ENCODE measurements at regions not wholly inside any gene's neighbourhood (a gene's known extent, or its start where the extent isn't known, plus 50 kb on each side); places are given as distances from the start of the nearest gene placed in this dataset.

DNA sequence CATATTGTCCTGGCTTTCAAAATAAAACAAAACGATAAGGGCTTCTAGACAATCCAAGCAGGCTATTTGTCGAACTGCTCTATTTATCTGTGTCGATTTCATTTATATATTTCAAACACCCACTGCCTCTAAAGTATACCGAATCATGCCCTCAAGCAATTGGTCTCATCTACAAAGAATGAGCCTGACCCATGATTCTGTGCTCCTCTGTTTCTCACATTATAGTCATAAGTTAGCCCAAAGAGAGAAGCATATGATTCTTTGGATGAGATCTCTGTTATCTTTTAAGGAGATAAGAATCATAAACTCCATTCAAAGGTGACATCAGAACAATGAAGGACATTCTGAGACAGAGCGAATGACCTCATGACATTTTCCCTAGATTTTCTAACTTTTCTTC is 191.1 kb downstream of the MAP2K6 start:
- DNase-seq = no peak

DNA sequence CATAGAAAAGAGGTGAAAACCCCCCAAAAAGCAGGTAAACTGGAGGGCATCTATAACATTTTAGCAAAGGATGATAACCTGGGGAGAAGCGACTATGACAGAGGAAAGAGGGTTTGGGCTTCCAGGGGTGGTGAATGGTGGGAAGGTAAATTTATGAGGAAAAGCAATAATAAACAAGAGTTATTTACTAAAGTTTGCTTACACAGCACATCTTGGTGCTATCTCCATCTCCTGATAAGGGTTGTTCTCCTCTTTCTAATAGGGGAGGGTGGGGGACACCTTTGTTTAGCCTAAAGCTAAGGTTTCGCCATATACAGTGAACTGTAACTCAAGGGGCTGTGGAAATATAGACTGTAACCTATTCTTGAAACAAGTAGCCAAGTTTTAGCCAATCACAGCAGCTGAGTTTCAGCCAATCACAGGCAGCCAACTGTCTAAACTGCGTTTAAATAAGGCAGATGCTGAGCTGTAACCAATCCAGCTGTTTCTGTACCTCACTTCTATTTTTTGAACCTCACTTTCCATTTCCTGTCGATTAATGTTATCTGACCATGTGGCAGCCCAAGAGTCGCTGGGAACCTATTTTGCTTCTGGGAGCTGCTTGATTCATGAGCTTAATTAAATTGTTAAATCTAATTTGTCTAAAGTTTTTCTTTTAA is 191.8 kb downstream of the MAP2K6 start:
- no peak for DNase-seq

DNA sequence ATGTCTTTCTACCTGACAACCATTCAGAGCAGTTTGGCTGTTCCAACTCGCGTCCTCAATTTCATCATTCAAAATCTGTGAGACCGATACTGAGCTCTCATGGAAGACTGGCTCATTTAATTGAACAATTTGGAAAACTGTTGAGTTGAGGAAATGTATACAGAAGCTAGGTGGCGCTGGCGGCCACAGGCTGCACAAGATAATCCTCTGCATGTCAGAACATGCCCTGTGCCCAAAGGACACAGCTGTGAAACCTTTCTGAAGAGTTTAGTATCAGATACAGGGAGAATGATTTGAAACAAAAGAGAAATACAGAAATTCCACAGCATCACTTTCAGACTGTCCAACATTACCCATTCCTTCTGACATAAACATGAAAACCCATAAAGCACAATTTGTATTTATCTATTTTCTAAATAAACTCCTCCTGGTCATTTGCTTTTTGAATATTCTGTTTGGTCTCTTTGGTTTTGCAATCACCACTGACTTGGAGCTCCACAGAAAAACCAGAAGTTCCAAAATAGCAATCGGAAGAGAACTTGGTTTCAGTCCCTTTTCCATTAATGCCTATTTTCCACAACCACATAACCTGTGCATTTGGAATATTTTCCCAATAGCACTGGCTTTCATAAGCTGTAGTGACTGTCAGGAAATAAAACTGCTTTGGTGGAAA is 192.8 kb downstream of the MAP2K6 start:
- DNase-seq = peak; percentile 89

DNA sequence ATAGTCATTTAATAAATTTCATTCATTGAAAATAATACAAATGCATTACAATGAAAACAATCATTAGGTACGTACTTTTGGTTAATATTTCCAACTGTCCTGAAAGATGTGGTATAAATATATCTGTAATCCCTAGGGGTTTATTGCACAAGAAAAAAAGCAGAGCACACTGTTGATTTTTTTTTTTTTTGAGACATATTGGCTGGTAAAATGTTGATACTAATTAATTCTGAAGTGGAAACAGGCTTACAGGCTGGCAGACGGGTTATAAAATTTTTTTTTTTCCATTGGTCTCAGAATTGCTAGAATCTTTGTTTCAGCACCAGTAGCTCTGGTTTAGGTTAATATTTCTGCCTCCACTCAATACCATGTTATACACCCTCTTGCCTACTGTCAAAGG is 193.6 kb downstream of the MAP2K6 start:
- no peak for DNase-seq

DNA sequence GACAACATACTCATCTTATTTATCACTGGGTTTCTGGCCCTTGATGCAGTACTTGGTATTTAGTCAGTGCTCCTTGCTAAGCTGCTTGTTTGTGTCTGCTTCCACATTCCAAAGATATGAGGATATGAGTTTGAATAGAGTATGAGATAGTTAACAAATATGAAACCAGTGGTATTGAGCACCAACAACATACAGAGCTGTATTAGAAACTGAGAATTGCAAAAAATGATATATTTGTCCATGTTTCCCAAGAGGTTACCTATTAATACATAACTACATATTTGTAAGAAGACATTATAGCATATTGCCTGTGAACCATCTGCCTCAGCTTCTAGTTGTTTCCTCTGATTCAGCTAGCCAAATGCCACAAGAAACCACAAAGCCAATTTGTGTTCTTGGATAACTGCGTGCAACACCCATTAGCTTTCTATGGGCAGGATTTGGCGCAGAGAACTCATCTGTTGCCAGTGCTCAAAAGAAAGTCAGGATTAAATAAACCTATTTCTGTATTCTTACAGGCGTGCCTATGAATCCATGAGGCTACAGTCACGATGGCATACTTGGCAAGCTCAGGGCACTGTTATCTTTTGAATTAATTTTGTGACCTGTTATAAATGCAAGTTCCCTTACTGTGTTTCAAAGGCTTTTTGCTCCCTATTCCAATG is 194.4 kb downstream of the MAP2K6 start:
- DNase-seq = peak; percentile 58

DNA sequence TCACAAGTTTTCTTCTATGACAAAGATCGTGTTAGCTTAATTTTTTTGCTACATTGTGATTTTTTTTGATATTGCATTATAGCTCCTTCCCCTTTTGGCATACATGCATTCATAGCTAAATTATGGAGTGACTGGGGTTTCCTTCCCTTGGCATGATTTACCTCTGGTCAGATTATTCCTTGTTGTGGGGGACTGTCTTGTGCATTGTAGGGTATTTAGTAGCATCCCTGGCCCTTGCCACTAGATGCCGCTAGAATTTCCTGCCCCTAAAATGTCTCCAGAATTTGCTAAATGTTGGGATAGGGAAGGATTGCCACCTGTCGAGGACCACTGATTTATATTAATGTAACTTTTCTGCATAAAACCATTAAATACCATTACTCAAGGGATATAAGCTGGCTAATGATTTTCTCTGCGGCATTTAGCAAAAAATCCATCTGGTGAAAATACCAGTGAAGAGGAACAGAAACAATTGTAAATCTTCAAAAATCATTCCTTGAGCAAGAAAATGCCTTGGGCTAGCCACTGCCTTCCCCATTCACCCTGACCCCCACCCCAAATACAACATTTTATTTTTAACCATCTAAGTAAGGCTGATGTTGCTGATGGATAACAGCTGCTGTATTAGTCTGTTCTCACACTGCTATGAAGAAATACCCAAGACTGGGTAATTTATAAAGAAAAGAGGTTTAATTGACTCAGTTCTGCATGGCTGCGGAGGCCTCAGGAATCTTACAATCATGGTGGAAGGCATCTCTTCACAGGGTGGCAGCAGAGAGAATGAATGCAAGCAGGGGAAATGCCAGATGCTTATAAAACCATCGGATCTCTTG is 195.2 kb downstream of the MAP2K6 start:
- no peak for DNase-seq

DNA sequence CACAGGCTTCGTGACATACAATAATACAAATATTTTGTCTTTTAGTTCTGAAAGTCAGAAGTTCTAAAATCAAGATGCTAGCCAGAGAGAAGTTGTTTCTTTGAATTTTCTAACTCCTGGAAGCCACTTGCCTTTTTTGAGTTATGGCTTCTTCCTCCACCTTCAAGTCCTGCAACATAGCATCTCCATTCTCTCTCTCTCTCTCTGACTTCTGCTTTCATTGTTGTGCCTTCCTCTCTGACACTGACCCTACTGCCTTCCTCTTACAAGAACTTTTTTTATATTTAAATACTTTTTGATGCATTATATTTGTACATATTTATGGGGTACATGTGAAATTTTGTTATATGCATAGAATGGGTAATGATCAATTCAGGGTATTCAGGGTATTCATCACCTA is 205.9 kb downstream of the MAP2K6 start:
- DNase-seq = no peak

DNA sequence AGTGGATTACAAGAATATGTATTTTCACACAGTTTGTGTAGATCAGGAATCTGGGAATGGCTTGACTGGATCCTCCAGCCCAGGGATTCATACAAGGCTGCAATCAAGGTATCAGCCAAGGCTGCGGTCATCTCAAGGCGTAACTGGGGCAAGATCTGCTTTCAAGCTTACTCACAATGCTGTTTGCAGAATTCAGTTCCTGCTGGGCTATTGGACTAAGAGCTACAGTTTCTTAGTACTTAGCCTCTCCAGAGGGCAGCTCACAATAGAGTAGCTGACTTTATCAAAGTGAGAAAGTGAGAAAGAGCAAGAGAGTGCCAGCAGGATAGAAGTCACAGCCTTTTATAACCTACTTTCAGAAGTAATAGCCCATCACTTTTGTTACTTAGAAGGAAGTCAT is 211.0 kb downstream of the MAP2K6 start:
- DNase-seq = no peak

DNA sequence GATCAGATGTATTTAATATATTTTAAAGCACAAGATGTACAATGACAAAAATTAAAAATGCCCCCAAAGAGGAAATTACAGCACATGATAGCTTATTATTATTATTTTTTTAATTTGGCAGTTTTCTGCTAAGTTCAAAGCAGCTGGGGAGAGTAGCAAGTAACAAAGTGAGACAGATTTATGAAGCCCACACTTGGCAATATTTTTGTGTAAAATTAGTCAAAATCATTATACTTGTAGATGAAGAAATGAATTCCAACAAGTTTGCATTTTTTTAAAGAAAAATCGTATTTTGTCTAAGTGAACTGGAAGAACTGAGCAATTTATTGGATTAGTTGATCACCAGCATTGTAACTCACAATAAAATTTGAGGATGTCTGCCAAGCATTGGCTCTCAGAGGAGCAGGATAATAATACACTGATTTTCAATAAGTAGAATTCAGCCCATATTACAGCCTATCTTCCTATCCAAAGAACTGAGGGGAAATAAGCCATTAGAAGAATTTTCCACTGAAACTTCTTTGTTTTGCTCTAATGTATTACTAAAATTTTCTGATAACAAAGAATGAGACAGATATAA is 215.6 kb downstream of the MAP2K6 start:
- no peak for DNase-seq

DNA sequence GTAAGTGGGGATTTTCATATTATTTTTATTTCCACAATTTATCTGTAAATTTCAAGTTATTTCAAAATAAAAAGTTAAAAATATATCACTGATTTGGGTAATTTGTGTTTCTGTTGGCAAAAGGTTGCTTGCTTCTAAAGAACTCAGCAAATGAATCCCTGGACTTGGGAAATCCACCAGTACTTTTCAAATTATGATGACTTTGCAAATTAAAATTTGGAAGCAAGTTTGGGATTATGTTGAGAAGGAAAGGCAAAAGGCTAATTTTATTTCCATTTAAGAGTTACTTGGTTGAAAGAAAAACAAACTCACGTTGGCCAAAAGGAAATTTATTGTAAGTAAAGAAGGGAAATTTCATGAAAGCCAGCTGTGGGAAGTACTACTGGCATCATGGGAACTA is 220.3 kb downstream of the MAP2K6 start:
- no peak for DNase-seq

DNA sequence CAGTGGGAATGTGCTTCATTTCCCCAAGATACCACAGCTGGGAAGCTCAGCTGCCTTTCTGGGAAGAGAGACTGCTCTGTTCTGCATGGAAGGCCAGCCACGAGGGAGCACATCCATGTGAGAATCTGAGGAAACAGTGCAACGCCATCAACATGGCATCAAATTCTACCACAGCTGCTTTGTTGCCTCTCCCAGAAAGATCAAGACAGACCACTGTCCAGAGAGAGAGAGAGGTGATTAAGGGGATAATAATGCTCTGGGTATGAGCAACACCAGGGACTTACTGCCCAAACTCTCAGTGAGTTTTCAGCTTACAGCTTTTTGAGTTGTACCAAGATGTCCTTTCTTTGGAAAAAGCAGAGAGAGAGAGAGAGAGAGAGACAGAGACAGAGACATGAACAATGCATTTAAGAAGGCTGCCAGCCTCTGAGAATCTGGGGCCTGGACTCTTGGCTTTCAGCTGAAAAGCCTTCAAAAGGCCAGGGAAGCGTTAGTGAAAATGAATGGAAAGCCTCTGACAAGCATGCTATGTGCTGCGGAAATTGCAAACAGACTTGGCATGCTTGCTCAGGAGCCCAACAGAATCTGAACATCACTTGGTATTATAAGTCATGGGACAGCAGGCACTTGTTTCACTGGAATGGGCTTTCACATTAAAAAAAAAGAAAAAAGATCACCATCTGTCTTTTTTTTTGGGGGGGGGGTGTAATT is 223.1 kb downstream of the MAP2K6 start:
- DNase-seq = no peak

DNA sequence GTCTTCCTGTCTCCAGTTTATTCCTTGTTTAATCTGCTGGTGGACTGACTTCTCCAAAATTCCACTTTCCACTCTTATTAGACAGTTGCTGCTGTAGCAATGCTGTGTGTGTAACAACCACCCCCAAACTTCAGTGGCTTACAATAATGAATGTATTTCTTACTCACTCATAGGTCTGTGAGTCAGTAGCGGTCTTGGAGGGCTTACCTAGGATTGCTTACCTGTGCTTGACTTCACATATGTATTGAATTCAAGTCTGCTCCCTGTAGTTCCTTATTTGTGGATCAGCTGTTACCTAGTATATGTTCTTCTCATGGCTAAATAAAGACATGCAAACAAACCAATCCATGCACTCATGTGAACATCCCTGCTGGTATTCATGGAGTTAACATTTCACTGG is 224.6 kb downstream of the MAP2K6 start:
- DNase-seq = no peak

DNA sequence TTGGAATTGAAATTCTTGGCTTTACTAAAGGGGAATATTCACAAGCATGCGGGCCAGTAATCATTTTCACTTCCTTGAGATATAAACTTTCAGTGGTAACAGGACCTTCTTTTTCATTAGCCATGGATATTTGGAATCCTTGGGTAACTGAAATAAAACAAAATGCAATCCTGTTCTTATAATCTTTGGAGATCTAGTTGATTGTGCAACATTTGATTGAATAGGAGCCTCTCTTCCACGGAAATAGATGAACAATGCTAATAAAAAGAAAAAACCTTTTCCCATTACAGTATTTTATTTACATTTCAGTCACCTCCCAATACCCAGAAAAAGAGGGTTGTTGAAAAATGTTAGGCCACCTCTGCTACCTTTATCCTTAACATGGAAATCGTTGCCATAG is 225.6 kb downstream of the MAP2K6 start:
- DNase-seq = no peak

DNA sequence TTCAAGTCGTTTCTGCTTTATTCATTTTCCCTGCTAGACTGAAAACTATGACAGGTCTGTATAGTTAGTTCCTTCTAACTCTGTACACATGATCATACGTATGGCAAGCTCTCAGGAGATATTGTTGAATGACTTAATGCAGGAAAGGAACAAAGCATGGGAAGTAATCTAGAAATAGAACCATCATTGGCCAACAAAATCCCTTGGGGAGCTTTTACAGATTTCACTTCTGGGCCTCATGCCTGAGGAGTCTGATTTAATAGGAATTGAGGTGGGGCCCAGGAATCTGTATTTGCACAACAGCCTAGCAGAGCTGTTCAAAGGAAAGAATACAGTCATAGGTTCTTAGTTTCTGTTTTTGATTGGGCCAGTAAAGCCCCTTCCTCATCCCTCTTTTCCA is 229.2 kb downstream of the MAP2K6 start:
- DNase-seq = no peak

DNA sequence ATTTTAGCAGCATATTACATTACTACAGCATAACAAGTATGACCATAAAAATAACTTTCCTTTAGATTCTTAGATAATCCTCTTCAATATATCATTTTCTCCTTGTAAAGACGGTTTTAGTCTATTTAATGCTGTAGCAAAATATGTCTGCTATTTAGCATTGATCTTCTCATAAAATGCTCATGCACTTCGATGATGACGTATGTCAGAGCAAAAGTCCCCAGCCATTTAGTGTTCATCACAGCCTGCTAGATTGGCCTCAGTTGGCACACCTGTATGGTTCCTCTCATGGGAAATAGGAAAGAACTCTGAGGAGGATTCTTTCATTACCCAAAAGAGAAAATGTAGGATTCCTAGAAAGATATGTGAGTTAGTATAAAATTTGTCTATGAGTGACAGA is 232.2 kb downstream of the MAP2K6 start:
- no peak for DNase-seq

DNA sequence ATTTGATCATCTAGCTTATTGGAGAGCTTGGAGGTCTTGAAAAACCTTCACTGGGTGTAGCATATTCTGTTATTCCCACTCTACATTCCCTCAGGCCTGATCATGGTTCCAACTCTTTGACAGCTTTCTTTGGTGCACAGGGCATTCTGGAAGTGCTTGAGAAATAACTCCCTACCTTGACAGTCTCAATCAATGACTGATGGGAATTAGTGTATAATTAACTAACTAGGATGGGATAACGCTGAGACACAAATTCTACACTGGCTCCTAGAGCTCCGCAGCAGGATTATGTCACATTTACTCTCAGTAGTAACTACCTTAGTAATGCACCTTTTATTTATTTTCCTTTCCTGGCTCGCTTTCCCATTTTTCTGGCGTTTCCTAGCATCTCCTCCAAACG is 236.4 kb downstream of the MAP2K6 start:
- no peak for DNase-seq

DNA sequence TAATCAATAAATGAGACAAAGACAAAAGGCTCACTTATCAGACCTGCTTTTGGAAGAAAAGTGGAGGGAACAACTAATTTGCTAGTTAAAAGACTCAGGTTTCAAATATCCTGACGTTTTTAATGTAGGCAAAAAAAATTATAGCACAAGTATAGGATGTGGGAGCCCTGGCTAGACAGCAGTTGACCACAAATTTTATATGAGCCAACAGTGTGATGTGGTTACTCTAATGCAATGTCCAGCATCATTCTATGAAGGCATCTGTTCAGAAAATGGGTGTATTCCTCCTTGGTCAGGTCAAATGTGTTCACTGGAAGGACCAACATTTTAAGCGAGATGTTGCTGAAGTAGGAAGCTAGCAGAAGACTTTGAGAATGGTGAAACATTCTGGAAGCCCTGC is 237.4 kb downstream of the MAP2K6 start:
- no peak for DNase-seq

DNA sequence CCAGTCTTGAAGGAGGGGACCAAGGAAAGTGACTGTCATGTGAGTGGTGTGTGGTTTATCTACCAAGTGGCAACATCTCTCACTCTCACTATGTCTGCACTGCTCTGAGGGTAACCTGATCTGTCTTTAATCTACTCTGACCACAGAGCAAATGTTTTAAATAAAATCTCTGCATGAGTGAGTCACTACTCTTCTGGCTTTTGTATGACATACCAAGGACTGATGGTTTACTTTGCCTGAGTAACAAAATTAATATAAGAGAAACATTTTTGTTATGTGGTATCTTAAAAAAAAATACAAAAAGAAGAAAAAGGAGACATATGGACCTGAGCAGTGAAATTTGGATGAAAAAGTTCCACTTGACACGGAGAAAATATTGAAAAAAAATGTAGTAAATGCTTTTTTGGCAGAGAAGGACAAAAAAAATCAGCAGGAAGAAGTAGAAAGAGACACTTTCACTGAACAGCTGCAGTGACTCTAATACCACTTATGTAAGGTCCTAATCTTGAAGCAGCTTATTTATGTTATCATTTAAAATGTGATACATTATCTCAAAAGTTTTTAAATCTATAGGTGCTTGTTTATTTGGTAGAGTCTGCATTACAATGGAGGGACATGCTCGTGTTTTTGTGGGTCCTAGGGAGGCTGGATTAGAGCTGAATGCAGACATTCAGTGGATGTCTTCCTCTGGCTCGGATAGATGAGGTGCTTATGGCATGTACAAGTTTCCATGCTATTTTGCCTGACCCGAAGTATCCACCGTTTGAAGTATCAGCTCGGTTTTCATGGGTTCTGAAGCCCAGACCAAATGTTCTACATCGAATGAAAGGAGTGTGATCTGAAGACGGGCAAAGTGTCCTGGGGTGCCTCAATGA is 240.7 kb downstream of the MAP2K6 start:
- no peak for DNase-seq

DNA sequence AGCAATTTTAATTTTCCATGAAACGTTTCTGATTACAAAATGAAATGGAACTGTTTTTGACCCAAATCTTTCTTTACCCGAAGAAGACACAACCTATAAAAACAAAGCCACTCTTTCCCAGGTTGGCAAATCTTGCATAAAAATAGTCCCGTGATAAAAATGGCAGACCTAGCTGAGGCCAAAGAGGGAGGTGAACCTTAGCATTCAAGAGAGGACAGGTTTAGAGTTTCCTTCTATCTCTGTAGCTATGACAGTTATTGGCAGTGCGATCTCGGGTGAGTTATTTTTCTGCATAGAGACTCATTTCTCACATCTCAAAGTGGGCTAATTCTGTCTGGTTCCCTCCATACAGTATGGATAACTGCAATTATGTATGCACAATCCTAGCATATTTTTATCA is 241.4 kb downstream of the MAP2K6 start:
- DNase-seq = no peak

DNA sequence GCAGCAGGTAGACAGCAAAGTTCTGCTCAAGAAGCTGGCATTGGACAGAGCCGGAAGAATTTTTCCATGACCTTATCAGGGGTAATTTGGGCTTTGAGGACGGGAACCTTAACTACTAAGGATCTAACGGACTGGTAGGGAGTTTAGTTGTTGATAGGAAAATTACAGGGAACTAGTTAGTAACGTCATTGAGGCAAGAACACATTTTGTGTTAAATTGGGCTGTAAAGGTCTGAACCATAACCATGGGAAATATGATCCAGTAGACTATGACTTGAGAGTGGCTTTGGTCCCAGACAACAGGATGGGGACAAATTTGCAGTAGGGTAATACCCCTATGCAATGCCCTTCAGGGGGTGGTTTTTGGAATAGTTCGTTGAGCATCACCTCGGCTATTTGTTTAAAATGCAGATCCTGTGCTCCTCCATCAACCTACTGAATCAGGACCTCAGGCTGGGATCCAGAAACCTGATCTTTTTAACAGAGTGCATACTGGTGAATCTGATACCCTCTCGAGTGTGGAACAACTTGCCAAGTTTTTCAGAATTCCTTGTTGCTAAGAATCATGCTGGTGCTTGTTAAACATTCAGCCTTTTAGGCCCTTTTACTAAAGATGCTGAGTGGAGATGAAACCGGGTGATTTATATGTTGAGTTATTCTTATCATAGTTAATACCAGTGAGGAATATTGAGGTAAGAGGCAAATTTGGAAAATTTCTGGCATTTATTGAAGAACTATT is 255.1 kb downstream of the MAP2K6 start:
- no peak for DNase-seq

DNA sequence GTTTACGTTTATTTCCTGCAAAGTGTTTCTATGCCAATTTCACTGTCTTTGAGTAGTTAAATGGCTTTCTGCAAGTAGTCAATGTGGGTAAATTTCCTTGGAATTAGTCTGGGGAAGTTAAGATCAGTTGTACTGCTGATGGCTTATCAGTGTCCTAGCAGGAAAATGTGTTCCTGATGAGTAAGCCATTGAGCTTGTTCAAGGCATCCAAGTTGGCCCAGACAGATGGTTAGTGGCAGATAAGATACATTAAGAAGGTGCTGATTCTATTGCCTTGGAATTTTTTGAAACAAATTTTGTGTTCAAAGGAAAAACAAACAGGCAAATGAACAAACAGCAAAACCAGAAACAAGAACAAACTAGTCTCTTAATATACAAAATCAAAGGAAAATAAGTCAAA is 258.4 kb downstream of the MAP2K6 start:
- peak; percentile 93 for DNase-seq

Data from islet precursor cell (in vitro differentiated cells).